Neural cell (in vitro differentiated cells): ENCODE measurements at regions not wholly inside any gene's neighbourhood (a gene's known extent, or its start where the extent isn't known, plus 50 kb on each side); places are given as distances from the start of the nearest gene placed in this dataset.

Experiments used
- H2AFZ ChIP-seq: fragments of 200-600, 300-800 bp; sonication (generic), shearing (Covaris generic); 2 replicates; pipeline ENCODE4 v1.6.0; 2014; ENCODE audit warnings: low read depth, mild to moderate bottlenecking, antibody characterized with exemption, low read length, moderate library complexity
- H3F3A ChIP-seq: fragments of 200-600 bp; shearing (Covaris generic); 2 replicates; pipeline ENCODE4 v1.6.1; 2016; ENCODE audit warnings: mild to moderate bottlenecking, moderate library complexity, mixed read lengths, antibody characterized with exemption, low read length; ENCODE audit not compliant: insufficient read depth, poor library complexity, severe bottlenecking
- H3K27ac ChIP-seq: fragments of 200-600, 300-800 bp; sonication (generic), shearing (Covaris generic); 2 replicates; pipeline ENCODE4 v1.5.1; 2014; ENCODE audit warnings: mild to moderate bottlenecking, low read length, moderate library complexity
- H3K27me3 ChIP-seq: fragments of 300-800, 200-600 bp; sonication (generic), shearing (Covaris generic); 2 replicates; pipeline ENCODE4 v1.6.0; 2014; ENCODE audit warnings: mild to moderate bottlenecking, low read depth, low read length, moderate library complexity; ENCODE audit not compliant: insufficient read depth
- H3K36me3 ChIP-seq: fragments of 300-800, 200-600 bp; sonication (generic), shearing (Covaris generic); 2 replicates; pipeline ENCODE4 v1.5.1; 2014; ENCODE audit warnings: mild to moderate bottlenecking, antibody characterized with exemption, low read length, moderate library complexity; ENCODE audit not compliant: insufficient read depth
- H3K4me2 ChIP-seq: fragments of 300-800, 200-600 bp; sonication (generic), shearing (Covaris generic); 2 replicates; pipeline ENCODE4 v1.6.0; 2014; ENCODE audit warnings: mild to moderate bottlenecking, low read length
- H3K4me3 ChIP-seq: fragments of 300-800, 200-600 bp; sonication (generic), shearing (Covaris generic); 2 replicates; pipeline ENCODE4 v1.5.1; 2014; ENCODE audit warnings: mild to moderate bottlenecking, low read length, moderate library complexity
- H3K79me2 ChIP-seq: fragments of 200-600 bp; shearing (Covaris generic); replicated peaks from 2 replicates; pipeline ENCODE4 v1.6.0; 2014; ENCODE audit warnings: mild to moderate bottlenecking, low read length, moderate library complexity; ENCODE audit not compliant: insufficient read depth
- H3K9ac ChIP-seq: fragments of 300-800, 200-600 bp; sonication (generic), shearing (Covaris generic); 2 replicates; pipeline ENCODE4 v1.6.1; 2016; ENCODE audit warnings: mild to moderate bottlenecking, low read length, mixed read lengths
- H3K9me2 ChIP-seq: fragments of 200-600 bp; shearing (Covaris generic); 2 replicates; pipeline ENCODE4 v1.6.1; 2016; ENCODE audit warnings: mild to moderate bottlenecking, low read length, mixed read lengths; ENCODE audit not compliant: insufficient read depth
- H3K9me3 ChIP-seq: fragments of 200-600, 300-800 bp; sonication (generic), shearing (Covaris generic); 2 replicates; pipeline ENCODE4 v1.6.1; 2016; ENCODE audit warnings: mild to moderate bottlenecking, mixed run types, low read length, moderate library complexity, mixed read lengths
- H4K20me1 ChIP-seq: fragments of 200-600 bp; shearing (Covaris generic); 2 replicates; pipeline ENCODE4 v1.6.1; 2016; ENCODE audit warnings: mild to moderate bottlenecking, mixed run types; ENCODE audit not compliant: insufficient read depth
- CTCF ChIP-seq: fragments of 450-650 bp; IDR thresholded peaks from 2 replicates; pipeline ENCODE4 v1.5.1; 2014; ENCODE audit warnings: antibody characterized with exemption, mild to moderate bottlenecking, moderate library complexity; ENCODE audit not compliant: poor library complexity, severe bottlenecking
- EP300 ChIP-seq: fragments of 450-650 bp; conservative IDR thresholded peaks from 2 replicates; pipeline ENCODE4 v1.6.1; 2014; ENCODE audit warnings: antibody characterized with exemption, mild to moderate bottlenecking, moderate library complexity; ENCODE audit not compliant: poor library complexity, severe bottlenecking
- EZH2 ChIP-seq: fragments of 200-600, 300-800 bp; shearing (Covaris generic), sonication (generic); IDR thresholded peaks from 2 replicates; pipeline ENCODE4 v1.6.1; 2014; ENCODE audit warnings: antibody characterized with exemption, low read length, borderline replicate concordance, mild to moderate bottlenecking; ENCODE audit not compliant: insufficient read depth, poor library complexity, severe bottlenecking
- MXI1 ChIP-seq: fragments of 450-650 bp; conservative IDR thresholded peaks from 2 replicates; pipeline ENCODE4 v1.6.1; 2014; ENCODE audit warnings: antibody characterized with exemption, mild to moderate bottlenecking; ENCODE audit not compliant: poor library complexity, severe bottlenecking
- POLR2AphosphoS5 ChIP-seq: IDR thresholded peaks from 2 replicates; pipeline ENCODE4 v1.6.1; 2012
- RAD21 ChIP-seq: fragments of 450-650 bp; conservative IDR thresholded peaks from 2 replicates; pipeline ENCODE4 v1.6.1; 2014; ENCODE audit warnings: antibody characterized with exemption, mild to moderate bottlenecking, moderate library complexity
- SMC3 ChIP-seq: fragments of 450-650 bp; conservative IDR thresholded peaks from 2 replicates; pipeline ENCODE4 v1.6.1; 2014; ENCODE audit warnings: antibody characterized with exemption, mild to moderate bottlenecking, moderate library complexity; ENCODE audit not compliant: poor library complexity
- TAF1 ChIP-seq: IDR thresholded peaks from 2 replicates; pipeline ENCODE4 v1.6.1; 2012; ENCODE audit warnings: low read depth
- TF ChIP-seq, protein P1 (sequence below): IDR thresholded peaks from 2 replicates; pipeline ENCODE4 v1.6.1; 2012; ENCODE audit warnings: borderline replicate concordance

GRCh38 chr4:34220601-34221000, 2023.7 kb downstream of the ARAP2 start:
- no peaks in the 10 kb centered on the region for H4K20me1 ChIP-seq
- H3K36me3 ChIP-seq: no peaks in the 10 kb centered on the region
- no peak overlapping the region for H3K27ac ChIP-seq
- H3K9me2 ChIP-seq: no peaks in the 10 kb centered on the region
- H3K79me2 ChIP-seq: no peaks in the 10 kb centered on the region
- no peak for TF ChIP-seq SMC3
- no peak for TF ChIP-seq MXI1
- no peak for TF ChIP-seq CTCF
- TF ChIP-seq EZH2: no peak
- TF ChIP-seq TAF1: no peak
- TF ChIP-seq, protein P1, sequence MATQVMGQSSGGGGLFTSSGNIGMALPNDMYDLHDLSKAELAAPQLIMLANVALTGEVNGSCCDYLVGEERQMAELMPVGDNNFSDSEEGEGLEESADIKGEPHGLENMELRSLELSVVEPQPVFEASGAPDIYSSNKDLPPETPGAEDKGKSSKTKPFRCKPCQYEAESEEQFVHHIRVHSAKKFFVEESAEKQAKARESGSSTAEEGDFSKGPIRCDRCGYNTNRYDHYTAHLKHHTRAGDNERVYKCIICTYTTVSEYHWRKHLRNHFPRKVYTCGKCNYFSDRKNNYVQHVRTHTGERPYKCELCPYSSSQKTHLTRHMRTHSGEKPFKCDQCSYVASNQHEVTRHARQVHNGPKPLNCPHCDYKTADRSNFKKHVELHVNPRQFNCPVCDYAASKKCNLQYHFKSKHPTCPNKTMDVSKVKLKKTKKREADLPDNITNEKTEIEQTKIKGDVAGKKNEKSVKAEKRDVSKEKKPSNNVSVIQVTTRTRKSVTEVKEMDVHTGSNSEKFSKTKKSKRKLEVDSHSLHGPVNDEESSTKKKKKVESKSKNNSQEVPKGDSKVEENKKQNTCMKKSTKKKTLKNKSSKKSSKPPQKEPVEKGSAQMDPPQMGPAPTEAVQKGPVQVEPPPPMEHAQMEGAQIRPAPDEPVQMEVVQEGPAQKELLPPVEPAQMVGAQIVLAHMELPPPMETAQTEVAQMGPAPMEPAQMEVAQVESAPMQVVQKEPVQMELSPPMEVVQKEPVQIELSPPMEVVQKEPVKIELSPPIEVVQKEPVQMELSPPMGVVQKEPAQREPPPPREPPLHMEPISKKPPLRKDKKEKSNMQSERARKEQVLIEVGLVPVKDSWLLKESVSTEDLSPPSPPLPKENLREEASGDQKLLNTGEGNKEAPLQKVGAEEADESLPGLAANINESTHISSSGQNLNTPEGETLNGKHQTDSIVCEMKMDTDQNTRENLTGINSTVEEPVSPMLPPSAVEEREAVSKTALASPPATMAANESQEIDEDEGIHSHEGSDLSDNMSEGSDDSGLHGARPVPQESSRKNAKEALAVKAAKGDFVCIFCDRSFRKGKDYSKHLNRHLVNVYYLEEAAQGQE: no peak
- TF ChIP-seq EP300: no peak
- TF ChIP-seq POLR2AphosphoS5: no peak
- H3K4me3 ChIP-seq: no peak overlapping the region
- H2AFZ ChIP-seq: no peak overlapping the region
- no peaks in the 10 kb centered on the region for H3F3A ChIP-seq
- no peak overlapping the region for H3K4me2 ChIP-seq
- no peaks in the 10 kb centered on the region for H3K27me3 ChIP-seq
- H3K9ac ChIP-seq: no peak overlapping the region
- H3K9me3 ChIP-seq: no peaks in the 10 kb centered on the region

GRCh38 chr4:34221986-34222385, 2022.3 kb downstream of the ARAP2 start:
- Histone ChIP-seq H3K79me2 (no peaks in the 10 kb centered on the region), H3K27ac (peak overlapping the region; percentile 17), H4K20me1 (no peaks in the 10 kb centered on the region), H3K36me3 (no peaks in the 10 kb centered on the region), H3K4me3 (no peak overlapping the region), H2AFZ (no peak overlapping the region), H3K9me3 (no peaks in the 10 kb centered on the region), H3K9ac (no peak overlapping the region), H3K27me3 (no peaks in the 10 kb centered on the region), H3K9me2 (no peaks in the 10 kb centered on the region), H3K4me2 (no peak overlapping the region), H3F3A (no peaks in the 10 kb centered on the region)
- no peak for TF ChIP-seq RAD21
- TF ChIP-seq EP300: peak; percentile 34
- peak; percentile 38 for TF ChIP-seq POLR2AphosphoS5

DNA sequence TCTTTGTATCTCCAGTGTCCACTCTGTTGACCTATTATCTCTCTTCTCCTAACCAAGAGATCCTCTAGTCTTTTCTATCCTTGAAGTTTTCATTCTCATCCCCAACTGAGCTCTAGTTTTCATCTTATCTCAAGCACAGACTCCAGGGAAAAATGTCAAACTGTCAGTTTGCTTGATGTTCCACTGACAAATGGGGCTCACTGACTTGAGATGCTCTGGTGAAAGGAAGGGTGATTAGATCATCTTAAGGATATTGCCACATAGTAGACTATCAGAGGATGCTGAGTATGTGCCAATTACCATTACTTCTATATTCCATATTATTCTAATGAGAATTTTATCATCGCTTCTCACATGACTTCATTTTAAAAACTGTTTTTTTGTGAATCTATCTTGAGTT, 2008.2 kb downstream of the ARAP2 start:
- H3K27me3 ChIP-seq: no peaks in the 10 kb centered on the region
- peak overlapping the region; percentile 84 for H3K27ac ChIP-seq
- peak overlapping the region; percentile 36 for H3K4me3 ChIP-seq
- H4K20me1 ChIP-seq: no peaks in the 10 kb centered on the region
- peaks cover 3% of the 10 kb centered on the region for H3F3A ChIP-seq
- TF ChIP-seq POLR2AphosphoS5 (peak; percentile 80), EP300 (peak; percentile 96), SMC3 (no peak), RAD21 (no peak), TAF1 (no peak)
- TF ChIP-seq, protein P1: peak; percentile 75
- no peak overlapping the region for H3K9ac ChIP-seq
- H3K9me2 ChIP-seq: no peaks in the 10 kb centered on the region
- H2AFZ ChIP-seq: no peak overlapping the region
- no peaks in the 10 kb centered on the region for H3K79me2 ChIP-seq
- no peaks in the 10 kb centered on the region for H3K36me3 ChIP-seq
- no peaks in the 10 kb centered on the region for H3K9me3 ChIP-seq
- peak overlapping the region; percentile 14 for H3K4me2 ChIP-seq
